ENCODE measurements at regions not wholly inside any gene's neighbourhood (a gene's known extent, or its start where the extent isn't known, plus 50 kb on each side); places are given as distances from the start of the nearest gene placed in this dataset.

DNA sequence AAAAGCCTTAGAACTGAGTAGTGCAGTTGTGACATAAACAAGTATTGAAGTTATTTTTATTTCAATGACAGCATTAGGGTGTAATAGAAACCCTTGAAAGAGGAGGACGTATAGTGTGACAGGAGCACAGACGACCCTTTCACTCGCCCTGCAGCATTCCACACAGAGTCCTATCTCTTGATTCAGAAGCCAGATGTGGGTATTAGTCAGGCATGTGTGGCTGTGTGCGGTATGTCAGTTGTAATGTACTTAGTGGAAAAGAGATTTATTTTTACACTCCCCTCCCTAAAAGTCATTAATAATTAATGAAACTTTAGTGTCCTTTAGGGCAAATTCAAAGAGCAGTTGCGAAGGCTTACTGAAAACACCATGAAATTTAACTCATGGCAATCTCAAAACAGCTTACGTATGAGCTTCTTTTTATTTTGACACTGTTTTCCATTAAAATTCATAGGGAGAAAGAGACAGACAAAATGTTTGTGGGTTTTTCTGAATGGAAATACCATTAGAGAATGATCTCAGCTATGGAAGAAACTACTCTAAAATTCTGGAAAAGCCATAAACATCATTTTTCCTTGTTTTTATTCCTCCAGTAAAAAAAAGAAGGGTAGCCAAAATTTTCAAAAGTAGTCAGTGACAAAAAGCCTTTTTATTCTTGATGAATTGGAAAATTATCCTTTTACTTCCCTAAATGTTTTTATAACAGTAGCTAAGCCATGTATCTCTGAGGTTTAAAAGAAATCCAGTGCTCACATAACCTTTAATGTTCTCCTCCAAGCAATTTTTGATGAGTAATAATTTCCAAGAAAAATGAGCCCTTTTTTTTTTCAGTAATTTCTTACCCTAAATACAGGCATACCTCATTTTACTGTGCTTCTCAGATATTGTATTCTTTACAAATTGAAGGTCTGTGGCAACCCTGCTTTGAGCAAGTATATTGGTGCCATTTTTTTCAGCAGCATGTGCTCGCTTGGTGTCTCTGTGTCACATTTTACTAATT, 84.0 kb upstream of the DSEL start:
- Histone ChIP-seq H3K4me3 (ENCODE audit: low read length in 3 of 3) (peak overlapping the region in 2 of 3 donors; percentile 3 to 24), H3K27me3 (ENCODE audit: control insufficient read depth, insufficient read depth, low read length) (no peaks in the 10 kb centered on the region), H3K27ac (ENCODE audit: low read depth in 2 of 2, low read length in 2 of 2) (no peak overlapping the region), H3K4me1 (ENCODE audit: control insufficient read depth in 2 of 3, insufficient read depth in 2 of 3, low read depth in 1 of 3, low read length in 3 of 3) (no peaks in the 10 kb centered on the region), H3K9me3 (ENCODE audit: control insufficient read depth in 2 of 3, insufficient read depth in 1 of 3, low read length in 3 of 3) (no peaks in the 10 kb centered on the region), H3K9ac (ENCODE audit: low read length in 3 of 3) (no peak overlapping the region), H3K36me3 (ENCODE audit: control insufficient read depth in 2 of 3, insufficient read depth in 3 of 3, low read length in 3 of 3) (no peaks in the 10 kb centered on the region)
- FAIRE-seq (no peak), DNase-seq (peak in 4 of 5 donors; percentile 23 to 68 (median 48))
- TF ChIP-seq, protein P1, sequence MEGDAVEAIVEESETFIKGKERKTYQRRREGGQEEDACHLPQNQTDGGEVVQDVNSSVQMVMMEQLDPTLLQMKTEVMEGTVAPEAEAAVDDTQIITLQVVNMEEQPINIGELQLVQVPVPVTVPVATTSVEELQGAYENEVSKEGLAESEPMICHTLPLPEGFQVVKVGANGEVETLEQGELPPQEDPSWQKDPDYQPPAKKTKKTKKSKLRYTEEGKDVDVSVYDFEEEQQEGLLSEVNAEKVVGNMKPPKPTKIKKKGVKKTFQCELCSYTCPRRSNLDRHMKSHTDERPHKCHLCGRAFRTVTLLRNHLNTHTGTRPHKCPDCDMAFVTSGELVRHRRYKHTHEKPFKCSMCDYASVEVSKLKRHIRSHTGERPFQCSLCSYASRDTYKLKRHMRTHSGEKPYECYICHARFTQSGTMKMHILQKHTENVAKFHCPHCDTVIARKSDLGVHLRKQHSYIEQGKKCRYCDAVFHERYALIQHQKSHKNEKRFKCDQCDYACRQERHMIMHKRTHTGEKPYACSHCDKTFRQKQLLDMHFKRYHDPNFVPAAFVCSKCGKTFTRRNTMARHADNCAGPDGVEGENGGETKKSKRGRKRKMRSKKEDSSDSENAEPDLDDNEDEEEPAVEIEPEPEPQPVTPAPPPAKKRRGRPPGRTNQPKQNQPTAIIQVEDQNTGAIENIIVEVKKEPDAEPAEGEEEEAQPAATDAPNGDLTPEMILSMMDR (IDR thresholded peaks at IDR 0.05; ENCODE audit: borderline replicate concordance, extremely low read depth, insufficient read depth), result no peak
- intact Hi-C loops (cut with DNase I), result no loop called here

DNA sequence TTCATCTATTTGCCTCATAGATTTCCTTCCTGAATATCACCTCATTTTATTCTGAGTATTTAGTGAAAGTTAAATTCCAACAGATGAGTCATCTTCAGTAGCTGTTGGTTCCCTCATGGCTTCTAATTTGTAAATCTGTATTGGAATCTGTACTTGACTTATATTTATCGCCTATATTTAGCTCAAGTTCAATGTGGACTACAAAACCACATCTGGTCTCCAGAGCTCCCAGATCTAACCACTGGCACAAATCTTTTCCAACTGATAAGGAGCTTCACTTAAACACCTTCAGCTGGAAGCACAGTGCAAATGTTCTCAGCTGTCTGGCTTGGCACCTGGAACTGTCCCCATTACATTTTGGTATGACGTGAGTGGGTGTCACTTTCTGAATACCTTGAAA, 82.8 kb upstream of the DSEL start:
- TF ChIP-seq, protein P1 (IDR thresholded peaks at IDR 0.05; ENCODE audit: borderline replicate concordance, extremely low read depth, insufficient read depth), result no peak
- Histone ChIP-seq H3K4me3 (ENCODE audit: low read length in 3 of 3) (no peak overlapping the region), H3K9me3 (ENCODE audit: control insufficient read depth in 2 of 3, insufficient read depth in 1 of 3, low read length in 3 of 3) (no peaks in the 10 kb centered on the region), H3K4me1 (ENCODE audit: control insufficient read depth in 2 of 3, insufficient read depth in 2 of 3, low read depth in 1 of 3, low read length in 3 of 3) (no peaks in the 10 kb centered on the region), H3K27ac (ENCODE audit: low read depth in 2 of 2, low read length in 2 of 2) (no peak overlapping the region), H3K27me3 (ENCODE audit: control insufficient read depth, insufficient read depth, low read length) (no peaks in the 10 kb centered on the region), H3K9ac (ENCODE audit: low read length in 3 of 3) (peak overlapping the region in 1 of 3 donors; percentile 7), H3K36me3 (ENCODE audit: control insufficient read depth in 2 of 3, insufficient read depth in 3 of 3, low read length in 3 of 3) (no peaks in the 10 kb centered on the region)
- intact Hi-C loops (cut with DNase I), result no loop called here
- no peak for DNase-seq
- no peak for FAIRE-seq

- Histone ChIP-seq H3K9ac (ENCODE audit: low read length in 3 of 3) (no peak overlapping the region), H3K27me3 (ENCODE audit: control insufficient read depth, insufficient read depth, low read length) (no peaks in the 10 kb centered on the region), H3K4me1 (ENCODE audit: control insufficient read depth in 2 of 3, insufficient read depth in 2 of 3, low read depth in 1 of 3, low read length in 3 of 3) (no peaks in the 10 kb centered on the region), H3K9me3 (ENCODE audit: control insufficient read depth in 2 of 3, insufficient read depth in 1 of 3, low read length in 3 of 3) (no peaks in the 10 kb centered on the region), H3K4me3 (ENCODE audit: low read length in 3 of 3) (no peak overlapping the region), H3K27ac (ENCODE audit: low read depth in 2 of 2, low read length in 2 of 2) (no peak overlapping the region), H3K36me3 (ENCODE audit: control insufficient read depth in 2 of 3, insufficient read depth in 3 of 3, low read length in 3 of 3) (no peaks in the 10 kb centered on the region)
- TF ChIP-seq, protein P1 (IDR thresholded peaks at IDR 0.05; ENCODE audit: borderline replicate concordance, extremely low read depth, insufficient read depth), result no peak
- DNase-seq, result no peak
- no peak for FAIRE-seq
- intact Hi-C loops (cut with DNase I), result no loop called here
These were observed 81.2 kb upstream of the DSEL start for GRCh38 chr18:67597759-67598158.
